ENCODE measurements at regions not wholly inside any gene's neighbourhood (a gene's known extent, or its start where the extent isn't known, plus 50 kb on each side); places are given as distances from the start of the nearest gene placed in this dataset.

GRCh38 chr10:23695825-23696420 lies 257.0 kb downstream of the OTUD1 start:
- Histone ChIP-seq H3K27ac (no peak overlapping the region), H4K20me1 (ENCODE audit: insufficient read depth) (no peaks in the 10 kb centered on the region), H3K36me3 (ENCODE audit: low read depth) (no peaks in the 10 kb centered on the region), H3K4me1 (replicated peaks; ENCODE audit: insufficient read depth) (no peaks in the 10 kb centered on the region), H3F3A (ENCODE audit: insufficient read depth, low read depth) (no peaks in the 10 kb centered on the region), H2AFZ (no peak overlapping the region), H3K27me3 (ENCODE audit: insufficient read depth, low read depth) (no peaks in the 10 kb centered on the region), H3K9me2 (ENCODE audit: insufficient read depth) (no peaks in the 10 kb centered on the region), H3K79me2 (ENCODE audit: low read depth) (no peaks in the 10 kb centered on the region), H3K4me2 (no peak overlapping the region), H3K9me3 (ENCODE audit: insufficient read depth, low read depth) (no peaks in the 10 kb centered on the region), H3K4me3 (no peak overlapping the region)
- BruUV-seq (replicated peaks), result no TSS peak
- ChIA-PET CTCF (no interaction called here), POLR2A (ENCODE audit: unreplicated experiment) (no interaction called here)
- no peak for TF ChIP-seq EZH2 (IDR thresholded peaks at IDR 0.05; ENCODE audit: low read depth)
- TF ChIP-seq, protein P1, sequence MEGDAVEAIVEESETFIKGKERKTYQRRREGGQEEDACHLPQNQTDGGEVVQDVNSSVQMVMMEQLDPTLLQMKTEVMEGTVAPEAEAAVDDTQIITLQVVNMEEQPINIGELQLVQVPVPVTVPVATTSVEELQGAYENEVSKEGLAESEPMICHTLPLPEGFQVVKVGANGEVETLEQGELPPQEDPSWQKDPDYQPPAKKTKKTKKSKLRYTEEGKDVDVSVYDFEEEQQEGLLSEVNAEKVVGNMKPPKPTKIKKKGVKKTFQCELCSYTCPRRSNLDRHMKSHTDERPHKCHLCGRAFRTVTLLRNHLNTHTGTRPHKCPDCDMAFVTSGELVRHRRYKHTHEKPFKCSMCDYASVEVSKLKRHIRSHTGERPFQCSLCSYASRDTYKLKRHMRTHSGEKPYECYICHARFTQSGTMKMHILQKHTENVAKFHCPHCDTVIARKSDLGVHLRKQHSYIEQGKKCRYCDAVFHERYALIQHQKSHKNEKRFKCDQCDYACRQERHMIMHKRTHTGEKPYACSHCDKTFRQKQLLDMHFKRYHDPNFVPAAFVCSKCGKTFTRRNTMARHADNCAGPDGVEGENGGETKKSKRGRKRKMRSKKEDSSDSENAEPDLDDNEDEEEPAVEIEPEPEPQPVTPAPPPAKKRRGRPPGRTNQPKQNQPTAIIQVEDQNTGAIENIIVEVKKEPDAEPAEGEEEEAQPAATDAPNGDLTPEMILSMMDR (conservative IDR thresholded peaks at IDR 0.05), result no peak
- intact Hi-C loops (cut with micrococcal nuclease; ENCODE audit: unreplicated experiment), result no loop called here
- no peak for DNase-seq

- Histone ChIP-seq H3K27ac (no peak overlapping the region), H3K4me1 (replicated peaks; ENCODE audit: insufficient read depth) (no peaks in the 10 kb centered on the region), H3K36me3 (ENCODE audit: low read depth) (no peaks in the 10 kb centered on the region), H3K9me3 (ENCODE audit: insufficient read depth, low read depth) (no peaks in the 10 kb centered on the region), H3F3A (ENCODE audit: insufficient read depth, low read depth) (no peaks in the 10 kb centered on the region), H3K4me2 (no peak overlapping the region), H4K20me1 (ENCODE audit: insufficient read depth) (no peaks in the 10 kb centered on the region), H3K4me3 (no peak overlapping the region), H3K27me3 (ENCODE audit: insufficient read depth, low read depth) (no peaks in the 10 kb centered on the region), H3K9me2 (ENCODE audit: insufficient read depth) (no peaks in the 10 kb centered on the region), H3K79me2 (ENCODE audit: low read depth) (no peaks in the 10 kb centered on the region), H2AFZ (no peak overlapping the region)
- ChIA-PET POLR2A (ENCODE audit: unreplicated experiment) (no interaction called here), CTCF (no interaction called here)
- no peak for TF ChIP-seq EZH2 (IDR thresholded peaks at IDR 0.05; ENCODE audit: low read depth)
- TF ChIP-seq, protein P1 (conservative IDR thresholded peaks at IDR 0.05), result no peak
- no peak for DNase-seq
- no TSS peak for BruUV-seq (replicated peaks)
- intact Hi-C loops (cut with micrococcal nuclease; ENCODE audit: unreplicated experiment), result no loop called here
Observed at GRCh38 chr10:23696476-23696875, 257.6 kb downstream of the OTUD1 start.

GRCh38 chr10:23702977-23703414 lies 264.1 kb downstream of the OTUD1 start:
- H3F3A ChIP-seq (ENCODE audit: insufficient read depth, low read depth), result no peaks in the 10 kb centered on the region
- no peak overlapping the region for H3K27ac ChIP-seq
- intact Hi-C loops (cut with micrococcal nuclease; ENCODE audit: unreplicated experiment), result loop anchor here (1.0 to 2.0 kb wide), 4 partner anchors 389 to 816 kb away; no protein-coding TSS in a partner anchor
- no peak overlapping the region for H3K4me3 ChIP-seq
- no peaks in the 10 kb centered on the region for H4K20me1 ChIP-seq (ENCODE audit: insufficient read depth)
- BruUV-seq (replicated peaks), result no TSS peak
- no peaks in the 10 kb centered on the region for H3K36me3 ChIP-seq (ENCODE audit: low read depth)
- TF ChIP-seq, protein P1 (conservative IDR thresholded peaks at IDR 0.05), result peak; percentile 79
- no peak for TF ChIP-seq EZH2 (IDR thresholded peaks at IDR 0.05; ENCODE audit: low read depth)
- H3K27me3 ChIP-seq (ENCODE audit: insufficient read depth, low read depth), result no peaks in the 10 kb centered on the region; the same call in 1 of the 2 replicates
- H3K9me2 ChIP-seq (ENCODE audit: insufficient read depth), result no peaks in the 10 kb centered on the region
- H3K4me1 ChIP-seq (replicated peaks; ENCODE audit: insufficient read depth), result no peaks in the 10 kb centered on the region
- peak; percentile 38 to 50 for DNase-seq
- CTCF ChIA-PET, result interaction anchor here (0.5 kb wide), 1 partner anchor 409 kb away, joined by 3 read pairs; no protein-coding TSS in a partner anchor
- POLR2A ChIA-PET (ENCODE audit: unreplicated experiment), result no interaction called here
- H3K4me2 ChIP-seq, result peak overlapping the region; percentile 61
- 0 out of 2 replicates have a peak overlapping the region, but pooled peaks have one; percentile 33 for H2AFZ ChIP-seq
- no peaks in the 10 kb centered on the region for H3K79me2 ChIP-seq (ENCODE audit: low read depth)
- H3K9me3 ChIP-seq (ENCODE audit: insufficient read depth, low read depth), result no peaks in the 10 kb centered on the region
